Heart right ventricle (tissue), 16 donors: ENCODE measurements at regions not wholly inside any gene's neighbourhood (a gene's known extent, or its start where the extent isn't known, plus 50 kb on each side); places are given as distances from the start of the nearest gene placed in this dataset.

ENCODE experiments used
- ATAC-seq, 8 donors: fragments of 200-7000 bp; cut with Tn5 transposase; one replicate each; pipeline ENCODE4 v1.9.1; 2020; ENCODE audit warnings: mild to moderate bottlenecking in 8 of 8, moderate library complexity in 8 of 8, moderate number of reproducible peaks in 1 of 8
- DNase-seq, 2 donors: peaks; one replicate each; pipeline ENCODE4 v3.0.0-alpha.2; 2020
- H3K27ac ChIP-seq, 10 donors: fragments of 200-600 bp; sonication (generic) in 2 of 10; one replicate each; pipeline versions ENCODE4 v1.5.0 to v1.8.0; 2020 to 2022; ENCODE audit warnings: mild to moderate bottlenecking in 3 of 10
- H3K27me3 ChIP-seq, 7 donors: fragments of 200-600 bp; one replicate each; pipeline ENCODE4 v1.8.0; 2021 to 2022; ENCODE audit warnings: mild to moderate bottlenecking in 2 of 7
- H3K36me3 ChIP-seq, 9 donors: fragments of 200-600 bp; sonication (generic) in 1 of 9; one replicate each; pipeline versions ENCODE4 v1.5.0 to v1.8.0; 2020 to 2022; ENCODE audit warnings: mild to moderate bottlenecking in 2 of 9
- H3K4me1 ChIP-seq, 9 donors: fragments of 200-600 bp; sonication (generic) in 1 of 9; one replicate each; pipeline versions ENCODE4 v1.5.0 to v1.8.0; 2020 to 2022; ENCODE audit warnings: mild to moderate bottlenecking in 4 of 9
- H3K4me3 ChIP-seq, 10 donors: fragments of 200-600 bp; sonication (generic) in 2 of 10; one replicate each; pipeline versions ENCODE4 v1.5.0 to v1.8.0; 2020 to 2022; ENCODE audit warnings: mild to moderate bottlenecking in 7 of 10, moderate library complexity in 2 of 10
- H3K9me3 ChIP-seq, 11 donors: fragments of 200-600 bp in 10 of 11; sonication (generic) in 2 of 11; one replicate each; pipeline versions ENCODE4 v1.5.0 to v1.8.0; 2013 to 2022; ENCODE audit warnings: mild to moderate bottlenecking in 2 of 11, control low read depth in 1 of 11, moderate library complexity in 1 of 11
- WGBS, 2 donors: extraction: QIAGEN DNeasy Blood & Tissue Kit; methylation state at CpG; one replicate each; pipeline ENCODE4 v1.1.7; 2013; ENCODE audit warnings: inconsistent platforms in 1 of 2; 5-methylcytosine and 5-hydroxymethylcytosine counted together
- intact Hi-C, 10 donors: fragments of 100-400 bp; cut with DNase I; formaldehyde crosslinking; loops; one replicate each; pipeline versions ENCODE4 v1.11.1 to v1.14.2; 2022
- TF ChIP-seq, protein P1 (sequence below), 9 donors: fragments of 200-600 bp; sonication (generic) in 2 of 9; IDR thresholded peaks; one replicate each; pipeline versions ENCODE4 v1.5.0 to v1.8.0; 2021 to 2022; ENCODE audit warnings: antibody characterized with exemption in 9 of 9, mild to moderate bottlenecking in 5 of 9, moderate library complexity in 1 of 9
- donor health status: Arrhythmogenic right ventricular cardiomyopathy.
- donor health status: ischemic (EF 13 %, LVEDD 7.1; RV severe dilation, severe dysfunction).
- donor health status: healthy with polysubstance abuse.
- donor health status: DM: no; HTN: yes; CAD: no.
- donor health status: DM: no; HTN: no; CAD: no.
- donor health status: ischemic (EF 25% LVEDD 6.9; RV normal size, moderate dysfunction).
- donor health status: ischemic (EF 25% LVEDD 5.7; RV mildly dilated, moderate dysfunction).
- donor health status: healthy.
- donor health status: DM: yes; HTN: yes; CAD: no.
- donor health status: Ischemic cardiomyopathy.
- donor health status: ischemic (EF 35%, LVEDD 5.7; RV mildly dilated, moderate dysfunction).
- donor health status: nonischemic (EF 11% LVEDD 7.7; RV severe dilation, severe dysfunction).
- donor health status: DM: yes; HTN: yes; CAD: no.
- donor health status: PGD.
- donor health status: ischemic (EF 29% LVEDD 5.4; RV normal size, mild dysfunction).
- donor health status: nonischemic (EF 23%, LVEDD 6.1; RV moderate dilation, normal function).

- intact Hi-C loops: no loop called here
- Histone ChIP-seq H3K27me3 (no peaks in the 10 kb centered on the region), H3K36me3 (no peaks in the 10 kb centered on the region), H3K27ac (no peak overlapping the region), H3K4me1 (no peaks in the 10 kb centered on the region), H3K9me3 (no peaks in the 10 kb centered on the region), H3K4me3 (no peak overlapping the region)
- 79 to 83% methylated on average over 1 of the region's 1 CpG for WGBS, 2 donors
- ATAC-seq: no peak
- DNase-seq: no peak
- TF ChIP-seq, protein P1, sequence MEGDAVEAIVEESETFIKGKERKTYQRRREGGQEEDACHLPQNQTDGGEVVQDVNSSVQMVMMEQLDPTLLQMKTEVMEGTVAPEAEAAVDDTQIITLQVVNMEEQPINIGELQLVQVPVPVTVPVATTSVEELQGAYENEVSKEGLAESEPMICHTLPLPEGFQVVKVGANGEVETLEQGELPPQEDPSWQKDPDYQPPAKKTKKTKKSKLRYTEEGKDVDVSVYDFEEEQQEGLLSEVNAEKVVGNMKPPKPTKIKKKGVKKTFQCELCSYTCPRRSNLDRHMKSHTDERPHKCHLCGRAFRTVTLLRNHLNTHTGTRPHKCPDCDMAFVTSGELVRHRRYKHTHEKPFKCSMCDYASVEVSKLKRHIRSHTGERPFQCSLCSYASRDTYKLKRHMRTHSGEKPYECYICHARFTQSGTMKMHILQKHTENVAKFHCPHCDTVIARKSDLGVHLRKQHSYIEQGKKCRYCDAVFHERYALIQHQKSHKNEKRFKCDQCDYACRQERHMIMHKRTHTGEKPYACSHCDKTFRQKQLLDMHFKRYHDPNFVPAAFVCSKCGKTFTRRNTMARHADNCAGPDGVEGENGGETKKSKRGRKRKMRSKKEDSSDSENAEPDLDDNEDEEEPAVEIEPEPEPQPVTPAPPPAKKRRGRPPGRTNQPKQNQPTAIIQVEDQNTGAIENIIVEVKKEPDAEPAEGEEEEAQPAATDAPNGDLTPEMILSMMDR (IDR thresholded peaks at IDR 0.05): no peak
These were observed 340.2 kb downstream of the SLCO4C1 start for GRCh38 chr5:101955891-101956290.

DNA sequence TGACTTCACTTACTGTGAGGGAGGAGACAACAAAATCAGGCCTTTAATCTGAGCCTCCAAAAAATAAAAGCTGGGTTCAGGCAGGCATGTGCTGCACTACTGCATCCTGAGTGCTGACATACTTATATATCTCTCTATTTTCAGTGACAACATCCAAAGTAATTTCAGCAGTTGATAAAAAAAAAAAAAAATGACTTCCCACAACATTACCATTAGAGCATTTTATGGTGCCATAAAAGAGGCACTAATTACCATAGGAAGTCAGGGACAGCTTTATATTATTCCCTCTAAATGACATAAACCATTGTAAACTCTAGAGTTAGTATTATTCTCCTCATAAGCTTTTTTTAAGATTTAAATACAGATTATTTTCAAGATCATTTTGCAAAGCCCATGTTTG, 346.1 kb downstream of the SLCO4C1 start:
- H3K4me1 ChIP-seq: no peaks in the 10 kb centered on the region
- intact Hi-C loops: no loop called here

DNA sequence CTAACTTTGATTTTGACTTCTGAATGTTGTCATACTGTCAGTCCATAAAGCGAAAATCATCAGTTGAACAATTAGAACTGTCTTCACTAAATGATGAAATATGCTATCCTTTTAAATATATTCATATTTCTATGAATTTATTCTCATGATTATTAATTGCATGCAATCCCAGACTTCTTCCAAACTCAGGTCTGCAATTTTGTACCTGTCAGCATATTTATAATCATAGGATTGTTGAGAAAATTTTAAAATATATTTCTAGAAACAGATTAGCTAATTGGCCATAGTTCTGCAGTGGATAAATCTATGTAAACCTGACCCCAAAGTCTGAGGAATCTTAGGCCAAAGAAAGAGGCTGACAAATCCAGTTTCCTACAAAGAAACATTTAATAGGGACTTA, 347.5 kb downstream of the SLCO4C1 start:
- Histone ChIP-seq H3K36me3 (no peaks in the 10 kb centered on the region), H3K4me1 (no peaks in the 10 kb centered on the region), H3K27ac (no peak overlapping the region), H3K27me3 (no peaks in the 10 kb centered on the region), H3K9me3 (no peaks in the 10 kb centered on the region), H3K4me3 (no peak overlapping the region)
- TF ChIP-seq, protein P1 (IDR thresholded peaks at IDR 0.05): no peak
- no peak for DNase-seq
- 79 to 89% methylated on average over 1 of the region's 1 CpG for WGBS, 2 donors
- ATAC-seq: no peak
- intact Hi-C loops: no loop called here

More for the DNA sequence above, 346.1 kb downstream of the SLCO4C1 start:
- Histone ChIP-seq H3K36me3 (no peaks in the 10 kb centered on the region), H3K27ac (no peak overlapping the region), H3K4me3 (no peak overlapping the region), H3K9me3 (no peaks in the 10 kb centered on the region), H3K27me3 (no peaks in the 10 kb centered on the region)
- TF ChIP-seq, protein P1 (IDR thresholded peaks at IDR 0.05): no peak
- ATAC-seq: no peak
- no peak for DNase-seq

DNA sequence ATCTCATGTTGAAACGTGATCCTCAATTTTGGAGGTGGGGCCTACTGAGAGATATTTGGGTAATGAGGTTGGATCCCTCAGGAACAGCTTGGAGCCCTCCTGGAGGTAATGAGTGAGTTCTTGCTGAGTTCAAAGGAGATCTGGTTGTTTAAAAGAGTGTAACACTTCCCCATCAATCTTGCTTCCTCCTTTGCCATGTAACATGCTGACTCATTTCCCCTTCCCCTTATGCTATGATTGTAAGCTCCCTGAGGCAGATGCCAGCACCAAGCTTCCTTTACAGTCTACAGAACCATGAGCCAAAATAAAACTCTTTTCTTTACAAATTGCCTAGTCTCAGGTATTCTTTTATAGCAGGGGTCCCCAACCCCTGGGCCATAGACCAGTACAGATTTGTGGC, 352.3 kb downstream of the SLCO4C1 start:
- H3K36me3 ChIP-seq: no peaks in the 10 kb centered on the region
- intact Hi-C loops: no loop called here
- ATAC-seq (no peak), DNase-seq (no peak)
- no peak overlapping the region for H3K27ac ChIP-seq
- no peaks in the 10 kb centered on the region for H3K9me3 ChIP-seq
- H3K4me3 ChIP-seq: no peak overlapping the region
- 36 to 38% methylated on average over 1 of the region's 1 CpG for WGBS, 2 donors
- H3K4me1 ChIP-seq: no peaks in the 10 kb centered on the region
- H3K27me3 ChIP-seq: no peaks in the 10 kb centered on the region
- TF ChIP-seq, protein P1 (IDR thresholded peaks at IDR 0.05): no peak
